ENCODE measurements at regions not wholly inside any gene's neighbourhood (a gene's known extent, or its start where the extent isn't known, plus 50 kb on each side); places are given as distances from the start of the nearest gene placed in this dataset.

DNA sequence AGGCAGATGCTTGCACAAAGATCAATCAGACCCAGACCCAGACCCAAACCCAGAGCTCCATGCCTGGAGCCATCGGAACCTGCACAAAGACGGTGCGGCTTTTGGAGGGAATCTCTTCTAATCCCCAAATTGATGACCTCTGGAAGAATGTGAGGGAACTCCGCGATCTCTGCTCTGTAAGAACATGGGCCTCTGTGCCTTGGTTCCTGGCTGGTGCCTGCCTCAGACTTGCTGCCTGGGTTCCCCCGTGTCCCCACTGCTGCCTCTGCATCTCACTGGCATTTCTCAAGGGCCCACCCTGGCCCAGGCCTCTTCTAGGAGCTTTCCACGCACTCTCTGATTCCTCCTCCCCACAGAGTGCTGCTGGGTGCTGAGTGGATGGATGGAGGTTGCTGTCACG, 1044.4 kb downstream of the TBC1D22A start:
- H3K27me3 Mint-ChIP-seq (ENCODE audit: low read depth) = peaks cover 24% of the 10 kb centered on the region
- no peaks in the 10 kb centered on the region for H3K4me1 Mint-ChIP-seq
- H3K36me3 Mint-ChIP-seq (ENCODE audit: low read depth) = no peaks in the 10 kb centered on the region
- no peak overlapping the region for H3K27ac Mint-ChIP-seq
- no peak overlapping the region for H3K4me3 Mint-ChIP-seq
- peaks cover 3% of the 10 kb centered on the region for H3K9me3 Mint-ChIP-seq
- TF ChIP-seq, protein P1, sequence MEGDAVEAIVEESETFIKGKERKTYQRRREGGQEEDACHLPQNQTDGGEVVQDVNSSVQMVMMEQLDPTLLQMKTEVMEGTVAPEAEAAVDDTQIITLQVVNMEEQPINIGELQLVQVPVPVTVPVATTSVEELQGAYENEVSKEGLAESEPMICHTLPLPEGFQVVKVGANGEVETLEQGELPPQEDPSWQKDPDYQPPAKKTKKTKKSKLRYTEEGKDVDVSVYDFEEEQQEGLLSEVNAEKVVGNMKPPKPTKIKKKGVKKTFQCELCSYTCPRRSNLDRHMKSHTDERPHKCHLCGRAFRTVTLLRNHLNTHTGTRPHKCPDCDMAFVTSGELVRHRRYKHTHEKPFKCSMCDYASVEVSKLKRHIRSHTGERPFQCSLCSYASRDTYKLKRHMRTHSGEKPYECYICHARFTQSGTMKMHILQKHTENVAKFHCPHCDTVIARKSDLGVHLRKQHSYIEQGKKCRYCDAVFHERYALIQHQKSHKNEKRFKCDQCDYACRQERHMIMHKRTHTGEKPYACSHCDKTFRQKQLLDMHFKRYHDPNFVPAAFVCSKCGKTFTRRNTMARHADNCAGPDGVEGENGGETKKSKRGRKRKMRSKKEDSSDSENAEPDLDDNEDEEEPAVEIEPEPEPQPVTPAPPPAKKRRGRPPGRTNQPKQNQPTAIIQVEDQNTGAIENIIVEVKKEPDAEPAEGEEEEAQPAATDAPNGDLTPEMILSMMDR (IDR thresholded peaks at IDR 0.05; ENCODE audit: unreplicated experiment in 3 of 3) = no peak

DNA sequence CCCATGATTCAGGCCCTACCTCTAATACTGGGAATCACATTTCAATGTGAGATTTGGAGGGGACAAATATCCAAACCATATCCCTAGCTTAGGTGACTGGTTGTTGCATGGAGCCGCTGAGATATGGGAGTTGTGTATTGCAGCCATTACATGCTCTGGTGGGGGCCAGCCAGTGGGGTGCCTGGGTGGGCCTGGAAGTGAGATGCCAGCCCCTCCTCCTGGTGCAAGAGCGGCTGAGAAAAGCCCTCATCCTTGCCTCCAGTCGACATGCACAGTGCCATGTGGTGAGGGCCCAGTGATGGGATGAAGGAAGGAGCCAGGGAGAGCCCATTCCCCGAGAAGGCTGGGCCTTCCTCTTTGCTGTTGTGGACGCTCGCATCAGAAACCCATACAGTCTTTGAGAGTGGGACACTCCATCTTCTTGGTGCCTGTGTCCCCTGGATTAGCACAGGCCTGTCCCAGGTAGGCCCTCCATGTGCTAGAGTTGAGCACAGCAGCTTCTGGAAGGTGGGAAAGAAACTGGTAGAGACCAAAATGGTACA, 1043.0 kb downstream of the TBC1D22A start:
- H3K4me1 Mint-ChIP-seq = no peaks in the 10 kb centered on the region

DNA sequence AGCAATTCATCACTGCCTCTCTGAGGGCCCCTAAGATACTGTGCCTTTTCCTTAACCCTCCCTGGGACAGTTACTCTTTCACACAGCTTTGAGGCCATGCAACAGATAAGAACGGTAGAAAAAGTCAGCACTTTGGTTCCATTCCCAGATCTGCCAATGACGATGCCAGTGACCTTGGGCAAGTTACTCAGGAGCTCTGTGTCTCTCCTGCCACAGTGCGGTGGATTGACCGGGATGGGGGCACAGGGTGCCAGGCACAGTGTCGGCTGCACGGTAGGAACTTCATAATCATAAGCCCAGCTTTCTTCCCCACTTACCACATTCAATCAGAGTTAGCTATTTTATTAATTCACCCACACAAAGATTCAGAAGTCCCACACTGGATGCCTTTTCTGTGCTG, 1041.8 kb downstream of the TBC1D22A start:
- Mint-ChIP-seq H3K9me3 (peaks cover 2% of the 10 kb centered on the region), H3K36me3 (ENCODE audit: low read depth) (no peaks in the 10 kb centered on the region), H3K27ac (no peak overlapping the region), H3K4me1 (no peaks in the 10 kb centered on the region), H3K27me3 (ENCODE audit: low read depth) (peaks cover 20% of the 10 kb centered on the region), H3K4me3 (no peak overlapping the region)
- TF ChIP-seq, protein P1 (IDR thresholded peaks at IDR 0.05; ENCODE audit: unreplicated experiment in 3 of 3) = no peak

More for the DNA sequence above, 1043.0 kb downstream of the TBC1D22A start:
- H3K36me3 Mint-ChIP-seq (ENCODE audit: low read depth) = no peaks in the 10 kb centered on the region
- H3K9me3 Mint-ChIP-seq = peaks cover 3% of the 10 kb centered on the region
- TF ChIP-seq, protein P1 (IDR thresholded peaks at IDR 0.05; ENCODE audit: unreplicated experiment in 3 of 3) = no peak
- peaks cover 20% of the 10 kb centered on the region for H3K27me3 Mint-ChIP-seq (ENCODE audit: low read depth)
- H3K4me3 Mint-ChIP-seq = no peak overlapping the region
- H3K27ac Mint-ChIP-seq = no peak overlapping the region

DNA sequence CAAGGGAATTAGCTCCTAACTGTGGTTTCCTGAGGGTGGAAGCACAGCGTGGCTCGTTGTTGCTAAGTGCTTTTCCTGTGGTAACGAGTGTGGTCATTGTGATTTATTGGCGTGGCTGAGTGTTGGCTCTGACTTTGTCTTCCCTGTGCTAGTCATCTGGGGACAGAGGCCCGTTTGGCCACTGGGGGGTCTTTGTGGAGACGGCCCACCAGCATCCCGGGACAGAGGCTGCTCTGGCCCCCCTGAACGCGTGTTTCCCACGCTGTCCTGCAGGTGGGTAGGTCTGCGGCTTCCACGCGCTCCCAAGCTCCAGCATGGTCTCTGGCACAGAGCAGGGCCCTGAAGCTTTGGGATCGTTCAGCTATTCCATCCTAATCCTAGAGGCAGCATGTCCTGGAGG, 1040.0 kb downstream of the TBC1D22A start:
- H3K27me3 Mint-ChIP-seq (ENCODE audit: low read depth) = peaks cover 20% of the 10 kb centered on the region
- peaks cover 16% of the 10 kb centered on the region for H3K9me3 Mint-ChIP-seq
- TF ChIP-seq, protein P1 (IDR thresholded peaks at IDR 0.05; ENCODE audit: unreplicated experiment in 3 of 3) = no peak
- H3K4me1 Mint-ChIP-seq = no peaks in the 10 kb centered on the region
- H3K4me3 Mint-ChIP-seq = no peak overlapping the region
- H3K27ac Mint-ChIP-seq = peak overlapping the region in 1 of 3 experiments; percentile 48
- H3K36me3 Mint-ChIP-seq (ENCODE audit: low read depth) = no peaks in the 10 kb centered on the region

DNA sequence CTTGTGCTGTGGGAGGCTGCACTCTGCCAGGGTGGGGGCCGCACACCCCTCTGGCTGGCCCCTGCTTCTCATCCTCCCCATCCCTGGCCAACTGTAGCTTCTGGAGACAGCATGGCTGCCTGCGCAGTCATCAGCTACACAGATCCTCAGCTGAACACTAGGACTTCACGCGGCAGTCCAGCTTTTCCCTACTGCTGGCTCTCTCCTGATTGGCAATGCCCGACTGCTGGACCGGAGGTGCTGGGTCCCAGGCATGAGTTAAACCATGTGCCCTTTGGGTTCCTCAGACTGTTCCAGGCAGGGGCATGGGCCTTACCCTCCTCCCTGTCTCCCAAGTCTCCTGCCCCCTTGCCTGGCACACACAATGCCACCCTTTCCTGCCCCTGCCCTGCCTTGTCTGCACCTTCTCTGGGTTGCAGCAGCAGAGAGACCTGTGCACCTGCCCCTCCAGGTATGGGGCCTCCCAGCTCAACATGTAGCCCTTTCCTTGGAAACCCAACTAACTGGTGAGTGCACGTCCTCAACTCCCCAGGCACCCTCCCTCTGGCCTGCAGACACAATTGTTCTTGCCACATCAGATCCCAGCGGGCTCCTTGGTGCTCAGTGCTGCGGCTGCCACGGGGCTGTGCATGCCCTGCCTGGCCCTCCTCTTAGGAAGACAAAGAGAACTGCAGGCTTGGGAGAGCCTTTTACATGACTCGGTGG, 1039.2 kb downstream of the TBC1D22A start:
- peaks cover 23% of the 10 kb centered on the region for H3K9me3 Mint-ChIP-seq
- peak overlapping the region in 1 of 3 experiments; percentile 48 for H3K27ac Mint-ChIP-seq
- peaks cover 4% of the 10 kb centered on the region for H3K4me1 Mint-ChIP-seq
- H3K27me3 Mint-ChIP-seq (ENCODE audit: low read depth) = peaks cover 22% of the 10 kb centered on the region
- H3K4me3 Mint-ChIP-seq = no peak overlapping the region
- H3K36me3 Mint-ChIP-seq (ENCODE audit: low read depth) = no peaks in the 10 kb centered on the region
- TF ChIP-seq, protein P1 (IDR thresholded peaks at IDR 0.05; ENCODE audit: unreplicated experiment in 3 of 3) = no peak

DNA sequence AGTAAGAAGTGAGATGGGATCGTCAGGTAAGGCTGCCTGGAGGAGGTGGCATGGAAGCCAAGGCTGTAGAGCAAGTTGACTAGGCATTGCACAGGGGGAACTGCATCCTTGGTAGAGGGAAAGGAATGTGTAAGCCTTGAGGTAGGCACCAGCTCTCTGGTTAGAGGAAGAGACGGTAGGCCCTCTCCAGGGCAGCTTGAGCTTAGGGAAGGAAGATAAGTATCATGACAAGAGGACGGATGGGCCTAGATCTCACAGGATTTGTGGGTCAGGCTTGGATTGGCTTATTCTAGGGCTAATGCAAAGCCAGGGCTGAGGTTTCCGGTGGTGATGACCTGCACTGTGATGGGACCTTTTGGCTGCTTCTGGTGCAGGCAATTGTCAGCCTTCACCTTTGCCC, 1035.8 kb downstream of the TBC1D22A start:
- H3K9me3 Mint-ChIP-seq = peaks cover 24% of the 10 kb centered on the region
- peaks cover 5% of the 10 kb centered on the region for H3K4me1 Mint-ChIP-seq
- peaks cover 30% of the 10 kb centered on the region for H3K27me3 Mint-ChIP-seq (ENCODE audit: low read depth)
- TF ChIP-seq, protein P1 (IDR thresholded peaks at IDR 0.05; ENCODE audit: unreplicated experiment in 3 of 3) = no peak
- no peaks in the 10 kb centered on the region for H3K36me3 Mint-ChIP-seq (ENCODE audit: low read depth)
- no peak overlapping the region for H3K4me3 Mint-ChIP-seq
- no peak overlapping the region for H3K27ac Mint-ChIP-seq

Data from nephron (organoid).